A549 (cell line): ENCODE measurements at regions not wholly inside any gene's neighbourhood (a gene's known extent, or its start where the extent isn't known, plus 50 kb on each side); places are given as distances from the start of the nearest gene placed in this dataset.

Experiments used
- ATAC-seq, 2 experiments: fragments of 200-7000 bp in 1 of 2; fragments of >200 bp in 1 of 2; cut with Nextera tagmentation in 1 of 2; cut with Tn5 transposase in 1 of 2; 3 replicates each; pipeline versions ENCODE4 v1.8.0 to v1.9.1; 2018 to 2020; ENCODE audit warnings: mild to moderate bottlenecking in 1 of 2, moderate library complexity in 1 of 2
- CTCF ChIA-PET: fragments of 300-600 bp; sonication (Branson Sonifier 250); formaldehyde crosslinking; extraction: SDS; loops from one replicate; lab custom pipeline; 2021; ENCODE audit warnings: antibody characterized with exemption, inconsistent platforms; lab: Yijun Ruan, JAX
- POLR2A ChIA-PET: fragments of 350-600 bp; formaldehyde crosslinking; extraction: SDS; loops from one replicate; lab custom pipeline; 2021; ENCODE audit warnings: antibody characterized with exemption, inconsistent platforms; lab: Yijun Ruan, JAX
- DNase-seq, 2 experiments: peaks; one replicate each; pipeline versions ENCODE4 v3.0.0 to v3.0.0-alpha.2; 2011 to 2016; ENCODE audit warnings: low read depth in 1 of 2, low spot score in 1 of 2
- FAIRE-seq: peaks from 2 replicates; lab custom pipeline; 2011; peaks lifted over from hg19 to GRCh38; lab: Jason Lieb, UNC
- H3K27ac ChIP-seq, 2 experiments: fragments of >200 bp; sonication (Bioruptor Twin); formaldehyde crosslinking; 3 replicates each; pipeline ENCODE4 v1.5.1; 2016 to 2017
- H3K4me1 ChIP-seq: fragments of >200 bp; sonication (Bioruptor Twin); formaldehyde crosslinking; 3 replicates; pipeline ENCODE4 v1.6.1; 2016
- H3K4me2 ChIP-seq: fragments of >200 bp; sonication (Bioruptor Twin); formaldehyde crosslinking; 3 replicates; pipeline ENCODE4 v1.6.1; 2016
- H3K4me3 ChIP-seq: fragments of >200 bp; sonication (Bioruptor Twin); formaldehyde crosslinking; 3 replicates; pipeline ENCODE4 v1.5.1; 2016
- H3K9me3 ChIP-seq: fragments of >200 bp; sonication (Bioruptor Twin); formaldehyde crosslinking; 3 replicates; pipeline ENCODE4 v1.6.1; 2016
- ATOH8 ChIP-seq: fragments of 250-450 bp; sonication (Bioruptor Pico); IDR thresholded peaks from 2 replicates; pipeline ENCODE4 v1.5.0; 2020; ENCODE audit warnings: low read depth, mild to moderate bottlenecking, moderate library complexity
- BHLHE40 ChIP-seq: IDR thresholded peaks from 2 replicates; pipeline ENCODE4 v1.6.1; 2012; ENCODE audit warnings: low read depth, low read length, inconsistent platforms
- E2F6 ChIP-seq: IDR thresholded peaks from 2 replicates; pipeline ENCODE4 v1.6.1; 2012; ENCODE audit warnings: low read depth, borderline replicate concordance
- EHMT2 ChIP-seq: fragments of 200-600 bp; sonication (generic); IDR thresholded peaks from 2 replicates; pipeline ENCODE4 v1.6.1; 2016; ENCODE audit warnings: antibody characterized with exemption, low read depth, mild to moderate bottlenecking, moderate library complexity
- ELK1 ChIP-seq: fragments of 150-350 bp; IDR thresholded peaks from 2 replicates; pipeline ENCODE4 v1.6.1; 2014; ENCODE audit warnings: low read depth, mild to moderate bottlenecking, low read length
- ESRRA ChIP-seq: fragments of 150-350 bp; IDR thresholded peaks from 2 replicates; pipeline ENCODE4 v1.6.1; 2014; ENCODE audit warnings: mild to moderate bottlenecking, low read length, borderline replicate concordance
- FOSL2 ChIP-seq, 2 experiments: fragments of 450-650 bp in 1 of 2; fragments of >200 bp in 1 of 2; sonication (Bioruptor Twin) in 1 of 2; formaldehyde crosslinking; IDR thresholded peaks; 2 replicates each; pipeline versions ENCODE4 v1.5.0 to v1.6.1; 2016 to 2020; ENCODE audit warnings: mild to moderate bottlenecking in 1 of 2, moderate library complexity in 1 of 2
- HDAC2 ChIP-seq: fragments of 200-600 bp; sonication (generic); IDR thresholded peaks from 2 replicates; pipeline ENCODE4 v1.6.1; 2016
- HEYL ChIP-seq: fragments of 250-450 bp; sonication (Bioruptor Pico); IDR thresholded peaks from 2 replicates; pipeline ENCODE4 v1.8.0; 2021; ENCODE audit warnings: mild to moderate bottlenecking, moderate library complexity
- HOXA7 ChIP-seq: fragments of 250-450 bp; sonication (Bioruptor Pico); IDR thresholded peaks from 2 replicates; pipeline ENCODE4 v1.5.0; 2020; ENCODE audit warnings: mild to moderate bottlenecking, moderate library complexity
- HOXB13 ChIP-seq: fragments of 250-450 bp; sonication (Bioruptor Pico); IDR thresholded peaks from 2 replicates; pipeline ENCODE4 v1.5.0; 2020; ENCODE audit warnings: low read depth, mild to moderate bottlenecking, moderate library complexity
- JUN ChIP-seq, 2 experiments: fragments of >200 bp; sonication (Bioruptor Twin); formaldehyde crosslinking; IDR thresholded peaks; 2 replicates in 1 of 2; 3 replicates in 1 of 2; pipeline ENCODE4 v1.6.1; 2016 to 2017
- JUNB ChIP-seq: fragments of >200 bp; sonication (Bioruptor Twin); formaldehyde crosslinking; IDR thresholded peaks from 2 replicates; pipeline ENCODE4 v1.6.1; 2016
- KDM5A ChIP-seq: fragments of 200-600 bp; sonication (generic); IDR thresholded peaks from 2 replicates; pipeline ENCODE4 v1.6.1; 2016; ENCODE audit warnings: antibody characterized with exemption, mild to moderate bottlenecking
- MAFK ChIP-seq: fragments of 450-650 bp; IDR thresholded peaks from 2 replicates; pipeline ENCODE4 v1.6.1; 2014; ENCODE audit not compliant: partially characterized antibody
- MAX ChIP-seq: IDR thresholded peaks from 2 replicates; pipeline ENCODE4 v1.6.1; 2012
- MAZ ChIP-seq: fragments of 150-350 bp; IDR thresholded peaks from 2 replicates; pipeline ENCODE4 v1.6.1; 2014; ENCODE audit warnings: antibody characterized with exemption, low read depth, low read length, borderline replicate concordance
- MYC ChIP-seq: IDR thresholded peaks from 2 replicates; pipeline ENCODE4 v1.6.1; 2012; ENCODE audit warnings: mild to moderate bottlenecking, inconsistent platforms, low read length, improper control_type of control experiment, borderline replicate concordance
- NFE2L2 ChIP-seq: fragments of 150-350 bp; conservative IDR thresholded peaks from 2 replicates; pipeline ENCODE4 v1.6.1; 2014; ENCODE audit warnings: low read length
- NR3C1 ChIP-seq: fragments of >200 bp; sonication (Bioruptor Twin); formaldehyde crosslinking; IDR thresholded peaks from 3 replicates; pipeline ENCODE4 v1.6.1; 2017
- PHF8 ChIP-seq: fragments of 200-600 bp; sonication (generic); IDR thresholded peaks from 2 replicates; pipeline ENCODE4 v1.6.1; 2016; ENCODE audit warnings: low read depth, mild to moderate bottlenecking, antibody characterized with exemption, moderate library complexity, borderline replicate concordance
- RARB ChIP-seq: fragments of 250-450 bp; sonication (Bioruptor Pico); IDR thresholded peaks from 2 replicates; pipeline ENCODE4 v1.8.0; 2021; ENCODE audit warnings: mild to moderate bottlenecking, moderate library complexity
- REST ChIP-seq: fragments of 200-600 bp; sonication (generic); IDR thresholded peaks from 2 replicates; pipeline ENCODE4 v1.6.1; 2016; ENCODE audit warnings: antibody characterized with exemption, mild to moderate bottlenecking, moderate library complexity
- RFX5 ChIP-seq: fragments of 450-650 bp; IDR thresholded peaks from 2 replicates; pipeline ENCODE4 v1.7.1; 2014; ENCODE audit warnings: antibody characterized with exemption, mild to moderate bottlenecking, moderate library complexity
- TP53 ChIP-seq: fragments of 250-450 bp; sonication (Bioruptor Pico); IDR thresholded peaks from 2 replicates; pipeline ENCODE4 v1.5.0; 2021; ENCODE audit warnings: mild to moderate bottlenecking, moderate library complexity
- ZC3H11A ChIP-seq: fragments of 450-650 bp; IDR thresholded peaks from 2 replicates; pipeline ENCODE4 v1.6.1; 2014; ENCODE audit warnings: antibody characterized with exemption, mild to moderate bottlenecking
- ZFP36 ChIP-seq: fragments of 450-650 bp; IDR thresholded peaks from 2 replicates; pipeline ENCODE4 v1.6.1; 2014; ENCODE audit warnings: borderline replicate concordance; ENCODE audit not compliant: partially characterized antibody
- WGBS: methylation state at CpG from one replicate; pipeline ENCODE4 v1.1.6; 2017; ENCODE audit errors: missing lambda C conversion rate; 5-methylcytosine and 5-hydroxymethylcytosine counted together

- H3K4me1 ChIP-seq, result no peaks in the 10 kb centered on the region
- ATAC-seq (no peak), DNase-seq (no peak), FAIRE-seq (no peak)
- H3K9me3 ChIP-seq, result no peaks in the 10 kb centered on the region
- no peak for TF ChIP-seq MAZ
- no peak for TF ChIP-seq ZC3H11A
- no peak for TF ChIP-seq NR3C1
- no peak for TF ChIP-seq E2F6
- no peak for TF ChIP-seq HOXB13 (CRISPR knock-in tag)
- TF ChIP-seq BHLHE40, result no peak
- TF ChIP-seq FOSL2 (IDR thresholded peaks at IDR 0.05), result no peak
- TF ChIP-seq FOSL2 (CRISPR knock-in tag; IDR thresholded peaks at IDR 0.05), result no peak
- TF ChIP-seq ELK1, result no peak
- no peak for TF ChIP-seq HEYL (CRISPR knock-in tag)
- WGBS, result 73% methylated on average over 10 of the region's 10 CpGs
- H3K4me2 ChIP-seq, result no peak overlapping the region
- no peak overlapping the region for H3K27ac ChIP-seq
- H3K4me3 ChIP-seq, result no peak overlapping the region
- ChIA-PET CTCF (no interaction called here), POLR2A (no interaction called here)
Measured at GRCh38 chr10:71090801-71091200, 121.6 kb upstream of the UNC5B start.

GRCh38 chr10:71092812-71093401 lies 119.5 kb upstream of the UNC5B start:
- DNase-seq (no peak), ATAC-seq (no peak), FAIRE-seq (no peak)
- no peaks in the 10 kb centered on the region for H3K4me1 ChIP-seq
- WGBS, result 27% methylated on average over 4 of the region's 4 CpGs
- no peak overlapping the region for H3K4me3 ChIP-seq
- no peak overlapping the region for H3K27ac ChIP-seq
- TF ChIP-seq PHF8, result no peak
- TF ChIP-seq ZC3H11A, result no peak
- no peak for TF ChIP-seq RARB (CRISPR knock-in tag)
- no peak overlapping the region for H3K4me2 ChIP-seq
- ChIA-PET POLR2A (no interaction called here), CTCF (interaction anchor here (1.2 kb wide), 1 partner anchor 116 kb away, joined by 3 read pairs; no protein-coding TSS in a partner anchor)
- no peaks in the 10 kb centered on the region for H3K9me3 ChIP-seq

GRCh38 chr10:71093531-71093930 lies 118.8 kb upstream of the UNC5B start:
- 25% methylated on average over 2 of the region's 2 CpGs for WGBS
- CTCF ChIA-PET, result interaction anchor here (1.2 kb wide), 1 partner anchor 115 kb away, joined by 3 read pairs; no protein-coding TSS in a partner anchor
- TF ChIP-seq NR3C1, result no peak
- no peak for TF ChIP-seq ZFP36
- no peak for TF ChIP-seq RFX5
- TF ChIP-seq HDAC2, result no peak
- TF ChIP-seq ESRRA, result no peak
- TF ChIP-seq EHMT2, result no peak
- no peak for TF ChIP-seq MAFK
- TF ChIP-seq ATOH8 (CRISPR knock-in tag), result no peak
- TF ChIP-seq JUNB, result no peak
- no peak for TF ChIP-seq REST
- TF ChIP-seq TP53 (CRISPR knock-in tag), result no peak
- TF ChIP-seq FOSL2 (IDR thresholded peaks at IDR 0.05), result no peak
- TF ChIP-seq FOSL2 (CRISPR knock-in tag; IDR thresholded peaks at IDR 0.05), result no peak
- no peak for TF ChIP-seq MYC
- TF ChIP-seq MAZ, result no peak
- TF ChIP-seq JUN (IDR thresholded peaks at IDR 0.05), result no peak
- TF ChIP-seq HOXA7 (CRISPR knock-in tag), result no peak
- TF ChIP-seq MAX, result no peak
- TF ChIP-seq NFE2L2, result no peak
- TF ChIP-seq KDM5A, result no peak
- TF ChIP-seq, all 56 proteins: peak for 0

More at GRCh38 chr10:71093531-71093930, 118.8 kb upstream of the UNC5B start:
- Histone ChIP-seq H3K4me3 (no peak overlapping the region), H3K4me2 (no peak overlapping the region), H3K27ac (no peak overlapping the region), H3K9me3 (no peaks in the 10 kb centered on the region), H3K4me1 (no peaks in the 10 kb centered on the region)
- no peak for FAIRE-seq
- no peak for ATAC-seq
- POLR2A ChIA-PET, result no interaction called here
- no peak for DNase-seq
